ENCODE measurements at regions not wholly inside any gene's neighbourhood (a gene's known extent, or its start where the extent isn't known, plus 50 kb on each side); places are given as distances from the start of the nearest gene placed in this dataset.
A peak's percentile ranks its signal among the peaks of the same experiment; 100 is the strongest.

DNA sequence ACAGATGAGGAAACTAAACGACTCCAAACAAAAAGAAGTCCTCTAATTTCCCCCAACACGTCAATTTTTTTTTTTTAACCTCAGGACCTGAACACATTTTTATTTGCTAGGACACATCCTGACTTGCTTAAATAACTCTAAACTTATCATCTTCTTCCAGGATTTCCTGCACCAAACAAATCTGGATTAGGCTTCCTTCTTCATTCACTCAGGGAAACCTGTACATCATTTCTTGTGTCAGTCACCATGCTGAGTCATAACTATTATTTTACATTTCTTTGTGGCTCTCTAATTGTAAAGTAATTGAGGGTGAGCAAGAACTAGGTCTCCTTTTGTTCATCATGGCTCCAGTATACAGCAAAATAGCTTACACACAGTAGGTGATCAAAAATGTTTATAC, 433.4 kb upstream of the GBE1 start:
- no peaks in the 10 kb centered on the region for H4K20me1 ChIP-seq (ENCODE audit: insufficient read depth, low read length)
- no peak for DNase-seq
- H3K9ac ChIP-seq (ENCODE audit: insufficient read depth, low read length, poor library complexity, severe bottlenecking), result no peak overlapping the region
- H3K4me3 Mint-ChIP-seq, result no peak overlapping the region
- H3K9me3 Mint-ChIP-seq, result peaks cover 0 to 3% (median 0%) of the 10 kb centered on the region in 7 donors
- H3K36me3 Mint-ChIP-seq, result no peaks in the 10 kb centered on the region
- H3K27ac Mint-ChIP-seq, result no peak overlapping the region
- no peaks in the 10 kb centered on the region for H3K4me1 Mint-ChIP-seq
- no peak overlapping the region for H2AFZ ChIP-seq (ENCODE audit: insufficient read depth, low read depth, low read length, poor library complexity, severe bottlenecking)
- H3K4me2 ChIP-seq (replicated peaks; ENCODE audit: extremely low read depth, low read length, poor library complexity, severe bottlenecking), result no peak overlapping the region
- WGBS (ENCODE audit: insufficient coverage), result 0% methylated on average over 2 of the region's 2 CpGs
- H3K9me3 ChIP-seq (replicated peaks in 1 of 2; ENCODE audit: control insufficient read depth in 1 of 2, insufficient read depth in 1 of 2, low read length in 2 of 2), result no peaks in the 10 kb centered on the region
- H3K27me3 Mint-ChIP-seq (ENCODE audit: low read depth in 3 of 3), result no peaks in the 10 kb centered on the region
- no peak overlapping the region for H3K4me3 ChIP-seq (replicated peaks in 1 of 3; ENCODE audit: low read depth in 2 of 3, low read length in 3 of 3)
- no peaks in the 10 kb centered on the region for H3K4me1 ChIP-seq (ENCODE audit: control insufficient read depth in 1 of 2, insufficient read depth in 2 of 2, low read length in 2 of 2)
- intact Hi-C loops (cut with micrococcal nuclease), result no loop called here
- H3K27ac ChIP-seq (ENCODE audit: low read depth in 1 of 2, low read length in 2 of 2), result no peak overlapping the region
- H3K27me3 ChIP-seq (ENCODE audit: control insufficient read depth in 2 of 2, insufficient read depth in 2 of 2, low read length in 2 of 2), result no peaks in the 10 kb centered on the region
- H3K79me2 ChIP-seq (ENCODE audit: insufficient read depth, low read length), result no peaks in the 10 kb centered on the region
- TF ChIP-seq, protein P1, sequence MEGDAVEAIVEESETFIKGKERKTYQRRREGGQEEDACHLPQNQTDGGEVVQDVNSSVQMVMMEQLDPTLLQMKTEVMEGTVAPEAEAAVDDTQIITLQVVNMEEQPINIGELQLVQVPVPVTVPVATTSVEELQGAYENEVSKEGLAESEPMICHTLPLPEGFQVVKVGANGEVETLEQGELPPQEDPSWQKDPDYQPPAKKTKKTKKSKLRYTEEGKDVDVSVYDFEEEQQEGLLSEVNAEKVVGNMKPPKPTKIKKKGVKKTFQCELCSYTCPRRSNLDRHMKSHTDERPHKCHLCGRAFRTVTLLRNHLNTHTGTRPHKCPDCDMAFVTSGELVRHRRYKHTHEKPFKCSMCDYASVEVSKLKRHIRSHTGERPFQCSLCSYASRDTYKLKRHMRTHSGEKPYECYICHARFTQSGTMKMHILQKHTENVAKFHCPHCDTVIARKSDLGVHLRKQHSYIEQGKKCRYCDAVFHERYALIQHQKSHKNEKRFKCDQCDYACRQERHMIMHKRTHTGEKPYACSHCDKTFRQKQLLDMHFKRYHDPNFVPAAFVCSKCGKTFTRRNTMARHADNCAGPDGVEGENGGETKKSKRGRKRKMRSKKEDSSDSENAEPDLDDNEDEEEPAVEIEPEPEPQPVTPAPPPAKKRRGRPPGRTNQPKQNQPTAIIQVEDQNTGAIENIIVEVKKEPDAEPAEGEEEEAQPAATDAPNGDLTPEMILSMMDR (IDR thresholded peaks at IDR 0.05), result no peak
- no peaks in the 10 kb centered on the region for H3K36me3 ChIP-seq (replicated peaks in 1 of 2; ENCODE audit: control insufficient read depth in 1 of 2, insufficient read depth in 2 of 2, low read length in 2 of 2)

DNA sequence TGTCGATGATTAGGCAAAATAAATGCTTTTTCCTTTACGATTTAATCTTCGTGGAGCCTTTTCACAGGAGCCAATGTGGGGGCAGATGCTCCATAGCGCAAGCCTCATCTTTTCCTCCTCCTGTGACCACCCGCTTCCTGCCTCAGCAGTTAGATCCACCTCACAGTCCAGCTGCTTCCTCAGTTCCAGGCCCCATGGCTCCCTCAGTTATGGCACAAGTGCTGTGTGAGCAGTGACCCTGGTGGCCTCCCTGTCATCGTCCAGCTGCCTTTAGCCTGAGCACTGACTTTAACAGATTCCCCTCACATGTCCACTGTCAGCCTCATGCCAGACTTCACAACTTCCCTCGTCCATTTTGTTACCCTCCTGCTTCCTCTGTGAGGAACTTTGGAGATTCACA, 424.6 kb upstream of the GBE1 start:
- no peak overlapping the region for H3K9ac ChIP-seq (ENCODE audit: insufficient read depth, low read length, poor library complexity, severe bottlenecking)
- intact Hi-C loops (cut with micrococcal nuclease), result no loop called here
- Mint-ChIP-seq H3K9me3 (peaks cover 0 to 4% (median 0%) of the 10 kb centered on the region in 7 donors), H3K36me3 (no peaks in the 10 kb centered on the region), H3K4me1 (no peaks in the 10 kb centered on the region), H3K4me3 (no peak overlapping the region), H3K27ac (peak overlapping the region in 1 of 7 donors; percentile 66), H3K27me3 (ENCODE audit: low read depth in 3 of 3) (no peaks in the 10 kb centered on the region)
- TF ChIP-seq, protein P1 (IDR thresholded peaks at IDR 0.05), result no peak
- no peak overlapping the region for H3K4me2 ChIP-seq (replicated peaks; ENCODE audit: extremely low read depth, low read length, poor library complexity, severe bottlenecking)
- no peak overlapping the region for H3K27ac ChIP-seq (ENCODE audit: low read depth in 1 of 2, low read length in 2 of 2)
- no peaks in the 10 kb centered on the region for H3K79me2 ChIP-seq (ENCODE audit: insufficient read depth, low read length)
- H2AFZ ChIP-seq (ENCODE audit: insufficient read depth, low read depth, low read length, poor library complexity, severe bottlenecking), result no peak overlapping the region
- DNase-seq, result no peak
- 79% methylated on average over 6 of the region's 7 CpGs for WGBS (ENCODE audit: insufficient coverage)
- no peaks in the 10 kb centered on the region for H4K20me1 ChIP-seq (ENCODE audit: insufficient read depth, low read length)
- no peaks in the 10 kb centered on the region for H3K27me3 ChIP-seq (ENCODE audit: control insufficient read depth in 2 of 2, insufficient read depth in 2 of 2, low read length in 2 of 2)
- H3K4me3 ChIP-seq (replicated peaks in 1 of 3; ENCODE audit: low read depth in 2 of 3, low read length in 3 of 3), result no peak overlapping the region
- H3K36me3 ChIP-seq (replicated peaks in 1 of 2; ENCODE audit: control insufficient read depth in 1 of 2, insufficient read depth in 2 of 2, low read length in 2 of 2), result no peaks in the 10 kb centered on the region
- no peaks in the 10 kb centered on the region for H3K4me1 ChIP-seq (ENCODE audit: control insufficient read depth in 1 of 2, insufficient read depth in 2 of 2, low read length in 2 of 2)
- no peaks in the 10 kb centered on the region for H3K9me3 ChIP-seq (replicated peaks in 1 of 2; ENCODE audit: control insufficient read depth in 1 of 2, insufficient read depth in 1 of 2, low read length in 2 of 2)

Measured in CD14-positive monocyte (primary cell).